ENCODE measurements at regions not wholly inside any gene's neighbourhood (a gene's known extent, or its start where the extent isn't known, plus 50 kb on each side); places are given as distances from the start of the nearest gene placed in this dataset.

DNA sequence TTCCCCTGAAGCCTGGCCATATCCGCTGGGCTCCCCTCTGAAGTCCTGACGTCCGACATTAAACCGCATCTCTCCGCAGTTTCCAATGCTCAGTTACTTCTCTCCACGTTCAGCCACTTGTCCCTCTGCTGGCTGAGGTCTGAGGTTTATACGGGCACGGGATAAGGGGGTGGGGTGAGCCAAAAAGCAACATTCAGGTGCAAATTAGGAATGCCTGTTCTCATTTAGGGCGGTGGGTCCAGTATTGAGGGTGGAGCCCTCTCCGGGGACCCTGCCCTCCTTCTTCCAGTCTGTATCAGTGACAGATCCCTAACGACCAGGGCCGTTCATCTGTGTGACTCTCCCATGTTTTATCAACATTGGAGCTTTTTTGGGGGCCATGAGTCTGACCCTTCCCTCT is 1454.4 kb downstream of the HACE1 start:
- WGBS, 2 experiments (ENCODE audit: extremely low coverage in 1 of 2, insufficient coverage in 1 of 2, insufficient read length in 1 of 2, insufficient replicate concordance in 2 of 2, low coverage in 1 of 2, low lambda C conversion rate in 2 of 2, missing lambda C conversion rate in 1 of 2): 77% methylated on average over 12 of the region's 12 CpGs; no CpG with 5 or more reads in 1 of the 2 experiments
- peak overlapping the region in 1 of 4 experiments; percentile 21; a peak in 3 of 8 replicates for H3K4me3 ChIP-seq (ENCODE audit: extremely low read depth in 1 of 4, insufficient read depth in 2 of 4, low read depth in 3 of 4, low read length in 4 of 4)

More for the DNA sequence above, 1454.4 kb downstream of the HACE1 start:
- Histone ChIP-seq H3K4me2 (ENCODE audit: insufficient read depth in 1 of 2, low read depth in 2 of 2, low read length in 2 of 2) (peak overlapping the region; percentile 21 to 47; a peak in 3 of 4 replicates), H2AFZ (ENCODE audit: low read length) (peak overlapping the region; percentile 79; the same call in 1 of the 2 replicates), H3K4ac (replicated peaks; ENCODE audit: insufficient read length, low read depth, low read length) (no peak overlapping the region), H3K9ac (replicated peaks in 1 of 4; ENCODE audit: extremely low read depth in 1 of 4, low read depth in 3 of 4, low read length in 3 of 4) (no peak overlapping the region; a peak in 1 of 7 replicates), H3K9me3 (ENCODE audit: insufficient read depth in 2 of 2, low read depth in 1 of 2, low read length in 1 of 2) (no peaks in the 10 kb centered on the region), H3K79me1 (ENCODE audit: low read depth, low read length) (no peaks in the 10 kb centered on the region), H2BK15ac (ENCODE audit: low read length) (no peak overlapping the region), H3K79me2 (ENCODE audit: control insufficient read depth in 1 of 2, insufficient read depth in 2 of 2, low read length in 2 of 2) (no peaks in the 10 kb centered on the region), H3K27me3 (replicated peaks in 1 of 4; ENCODE audit: control insufficient read depth in 3 of 4, extremely low read depth in 1 of 4, insufficient read depth in 3 of 4, low read length in 3 of 4) (no peaks in the 10 kb centered on the region), H4K8ac (ENCODE audit: extremely low read depth, insufficient read depth, low read length) (no peak overlapping the region), H3K23ac (ENCODE audit: insufficient read length) (no peak overlapping the region), H3K23me2 (ENCODE audit: low read depth, low read length) (no peaks in the 10 kb centered on the region), H3K36me3 (ENCODE audit: control insufficient read depth in 2 of 4, insufficient read depth in 4 of 4, low read length in 3 of 4) (no peaks in the 10 kb centered on the region), H3K56ac (replicated peaks; ENCODE audit: insufficient read length, low read depth, low read length) (no peak overlapping the region), H2AK5ac (ENCODE audit: low read depth, low read length) (no peak overlapping the region), H4K91ac (replicated peaks; ENCODE audit: insufficient read length, low read length) (no peak overlapping the region), H3K27ac (ENCODE audit: low read depth, low read length) (no peak overlapping the region), H2BK120ac (replicated peaks; ENCODE audit: low read depth, low read length) (no peak overlapping the region), H2BK20ac (ENCODE audit: low read length) (no peak overlapping the region), H3K14ac (ENCODE audit: insufficient read length) (no peak overlapping the region), H2BK5ac (ENCODE audit: low read depth, low read length) (no peak overlapping the region), H3K18ac (ENCODE audit: extremely low read depth, low read length) (no peak overlapping the region), H3K4me1 (replicated peaks in 1 of 4; ENCODE audit: control insufficient read depth in 3 of 4, insufficient read depth in 4 of 4, low read length in 3 of 4) (peaks cover 0 to 4% (median 0%) of the 10 kb centered on the region in 4 experiments; a peak in 1 of 7 replicates), H2BK12ac (ENCODE audit: low read depth, low read length) (no peak overlapping the region), H4K5ac (ENCODE audit: insufficient read length, low read depth, low read length) (no peak overlapping the region), H4K20me1 (replicated peaks in 1 of 2; ENCODE audit: control insufficient read depth in 1 of 2, insufficient read depth in 2 of 2, low read length in 2 of 2) (no peaks in the 10 kb centered on the region)
- no peak for DNase-seq (ENCODE audit: low read depth in 1 of 2, low spot score in 2 of 2)
- CTCF ChIA-PET (ENCODE audit: partially characterized antibody): interaction anchor here (0.7 kb wide), 1 partner anchor 11 kb away, joined by 3 read pairs; no protein-coding TSS in a partner anchor
- no peak for FAIRE-seq
- TF ChIP-seq PHF8 (conservative IDR thresholded peaks at IDR 0.05; ENCODE audit: low read depth, low read length): no peak
- no peak for TF ChIP-seq NANOG (IDR thresholded peaks at IDR 0.05; ENCODE audit: insufficient read depth, low read depth, low read length, poor library complexity, severe bottlenecking)
- no peak for TF ChIP-seq CBX8 (IDR thresholded peaks at IDR 0.05; ENCODE audit: borderline replicate concordance, low read depth, low read length)
- TF ChIP-seq CHD1 (IDR thresholded peaks at IDR 0.05; ENCODE audit: low read depth, low read length): no peak
- peak in 1 of 2 experiments; percentile 19; a peak in 1 of 4 replicates for TF ChIP-seq RAD21 (IDR thresholded peaks at IDR 0.05 in 1 of 2, conservative IDR thresholded peaks at IDR 0.05 in 1 of 2; ENCODE audit: low read depth in 2 of 2, low read length in 2 of 2)
- TF ChIP-seq, protein P1, sequence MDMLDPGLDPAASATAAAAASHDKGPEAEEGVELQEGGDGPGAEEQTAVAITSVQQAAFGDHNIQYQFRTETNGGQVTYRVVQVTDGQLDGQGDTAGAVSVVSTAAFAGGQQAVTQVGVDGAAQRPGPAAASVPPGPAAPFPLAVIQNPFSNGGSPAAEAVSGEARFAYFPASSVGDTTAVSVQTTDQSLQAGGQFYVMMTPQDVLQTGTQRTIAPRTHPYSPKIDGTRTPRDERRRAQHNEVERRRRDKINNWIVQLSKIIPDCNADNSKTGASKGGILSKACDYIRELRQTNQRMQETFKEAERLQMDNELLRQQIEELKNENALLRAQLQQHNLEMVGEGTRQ (IDR thresholded peaks at IDR 0.05; ENCODE audit: low read length): no peak
- no peak for TF ChIP-seq SIRT6 (IDR thresholded peaks at IDR 0.05; ENCODE audit: low read length)
- no peak for TF ChIP-seq SP1 (IDR thresholded peaks at IDR 0.05; ENCODE audit: low read depth, low read length)
- POLR2A ChIA-PET (ENCODE audit: partially characterized antibody): no interaction called here

All from H1 (cell line).